A673 (cell line): ENCODE measurements at regions not wholly inside any gene's neighbourhood (a gene's known extent, or its start where the extent isn't known, plus 50 kb on each side); places are given as distances from the start of the nearest gene placed in this dataset.

ENCODE experiments used
- CTCF ChIP-seq: fragments of 300-800, 200-600 bp; sonication (generic); conservative IDR thresholded peaks from 2 replicates; pipeline ENCODE4 v1.5.1; 2017; ENCODE audit warnings: low read depth, mild to moderate bottlenecking, antibody characterized with exemption, low read length, moderate library complexity, mixed read lengths
- EZH2 ChIP-seq: fragments of 200-600 bp; sonication (generic); IDR thresholded peaks from 2 replicates; pipeline ENCODE4 v1.6.1; 2017; ENCODE audit warnings: borderline replicate concordance, low read depth, mild to moderate bottlenecking, mixed read lengths, antibody characterized with exemption, low read length; ENCODE audit not compliant: poor library complexity, severe bottlenecking

- TF ChIP-seq CTCF (no peak), EZH2 (no peak)
These were observed 251.6 kb downstream of the PHLDA1 start for GRCh38 chr12:75779891-75780496.
